SU-DHL-6 (cell line): ENCODE measurements at regions not wholly inside any gene's neighbourhood (a gene's known extent, or its start where the extent isn't known, plus 50 kb on each side); places are given as distances from the start of the nearest gene placed in this dataset.

ENCODE experiments used
- H2AFZ ChIP-seq: fragments of 200-600 bp; sonication (generic); 2 replicates; pipeline ENCODE4 v1.6.1; 2014; ENCODE audit warnings: low read depth, mild to moderate bottlenecking, moderate library complexity, mixed read lengths, antibody characterized with exemption, low read length; ENCODE audit not compliant: severe bottlenecking
- H3F3A ChIP-seq: fragments of 200-600 bp; shearing (Covaris generic); 2 replicates; pipeline ENCODE4 v1.6.0; 2016; ENCODE audit warnings: antibody characterized with exemption, mild to moderate bottlenecking; ENCODE audit not compliant: insufficient read depth
- H3K27ac ChIP-seq: fragments of 200-600 bp; sonication (generic); 2 replicates; pipeline ENCODE4 v1.5.1; 2016; ENCODE audit warnings: low read depth, mild to moderate bottlenecking, low read length, moderate library complexity, mixed read lengths
- H3K27me3 ChIP-seq: fragments of 200-600 bp; sonication (generic), shearing (Covaris generic); 2 replicates; pipeline ENCODE4 v1.6.0; 2014; ENCODE audit warnings: mild to moderate bottlenecking, low read length
- H3K36me3 ChIP-seq: fragments of 200-600 bp; sonication (generic); 2 replicates; pipeline ENCODE4 v1.6.1; 2014; ENCODE audit warnings: mild to moderate bottlenecking, low read length, mixed read lengths
- H3K4me2 ChIP-seq: fragments of 300-600, 200-600 bp; shearing (Covaris generic), sonication (generic); 2 replicates; pipeline ENCODE4 v1.6.0; 2014; ENCODE audit warnings: low read length, low read depth, mild to moderate bottlenecking; ENCODE audit not compliant: poor library complexity, severe bottlenecking
- H3K4me3 ChIP-seq: fragments of 200-600 bp; sonication (generic); 2 replicates; pipeline ENCODE4 v1.5.1; 2014; ENCODE audit warnings: antibody characterized with exemption, low read length, mild to moderate bottlenecking, mixed read lengths; ENCODE audit not compliant: insufficient read depth, poor library complexity, severe bottlenecking
- H3K79me2 ChIP-seq: fragments of 200-600 bp; sonication (generic); 2 replicates; pipeline ENCODE4 v1.6.1; 2014; ENCODE audit warnings: mild to moderate bottlenecking, low read length, moderate library complexity; ENCODE audit not compliant: insufficient read depth
- H3K9ac ChIP-seq: fragments of 200-600 bp; sonication (generic); 2 replicates; pipeline ENCODE4 v1.7.0; 2014; ENCODE audit warnings: mild to moderate bottlenecking, low read length
- H3K9me2 ChIP-seq: fragments of 200-600 bp; sonication (generic); replicated peaks from 2 replicates; pipeline ENCODE4 v1.6.1; 2014; ENCODE audit warnings: low read length; ENCODE audit not compliant: insufficient read depth
- H3K9me3 ChIP-seq: fragments of 200-600 bp; sonication (generic); 2 replicates; pipeline ENCODE4 v1.6.1; 2014; ENCODE audit warnings: low read length, mixed read lengths; ENCODE audit not compliant: insufficient read depth
- H4K20me1 ChIP-seq: fragments of 200-600 bp; sonication (generic); 2 replicates; pipeline ENCODE4 v1.6.1; 2014; ENCODE audit warnings: low read depth, mild to moderate bottlenecking, antibody characterized with exemption, low read length, moderate library complexity, mixed read lengths
- CTCF ChIP-seq: fragments of 200-600 bp; sonication (generic); IDR thresholded peaks from one replicate; pipeline ENCODE4 v1.5.1; 2017; ENCODE audit warnings: antibody characterized with exemption, mild to moderate bottlenecking, low read length, moderate library complexity; ENCODE audit not compliant: insufficient read depth, poor library complexity, severe bottlenecking
- EZH2phosphoT487 ChIP-seq: fragments of 200-600 bp; sonication (generic), shearing (Covaris generic); conservative IDR thresholded peaks from 2 replicates; pipeline ENCODE4 v1.6.1; 2018; ENCODE audit warnings: mild to moderate bottlenecking, antibody characterized with exemption, low read length, moderate library complexity, mixed read lengths

GRCh38 chr17:6926667-6927066 lies 69.2 kb upstream of the ALOX12 start:
- Histone ChIP-seq H4K20me1 (no peaks in the 10 kb centered on the region), H3K27me3 (0 out of 2 replicates have a peak, but pooled peaks cover 2% of the 10 kb centered on the region), H3K4me3 (no peak overlapping the region), H2AFZ (no peak overlapping the region), H3K9me2 (no peaks in the 10 kb centered on the region), H3F3A (no peaks in the 10 kb centered on the region), H3K9me3 (no peaks in the 10 kb centered on the region), H3K79me2 (no peaks in the 10 kb centered on the region), H3K9ac (no peak overlapping the region), H3K27ac (no peak overlapping the region), H3K36me3 (no peaks in the 10 kb centered on the region), H3K4me2 (no peak overlapping the region)
- TF ChIP-seq EZH2phosphoT487 (no peak), CTCF (no peak)

GRCh38 chr17:6927290-6928126 lies 68.3 kb upstream of the ALOX12 start:
- H3K4me2 ChIP-seq: no peak overlapping the region
- no peaks in the 10 kb centered on the region for H3K36me3 ChIP-seq
- no peaks in the 10 kb centered on the region for H3K9me3 ChIP-seq
- H3K4me3 ChIP-seq: no peak overlapping the region
- H3K9ac ChIP-seq: no peak overlapping the region
- H2AFZ ChIP-seq: no peak overlapping the region
- H3K27ac ChIP-seq: no peak overlapping the region
- no peaks in the 10 kb centered on the region for H3F3A ChIP-seq
- no peaks in the 10 kb centered on the region for H3K9me2 ChIP-seq
- TF ChIP-seq EZH2phosphoT487 (no peak), CTCF (no peak)
- H3K79me2 ChIP-seq: no peaks in the 10 kb centered on the region
- 0 out of 2 replicates have a peak, but pooled peaks cover 2% of the 10 kb centered on the region for H3K27me3 ChIP-seq
- H4K20me1 ChIP-seq: no peaks in the 10 kb centered on the region

GRCh38 chr17:6928193-6928592 lies 67.7 kb upstream of the ALOX12 start:
- Histone ChIP-seq H3K4me3 (no peak overlapping the region), H3K4me2 (no peak overlapping the region), H2AFZ (no peak overlapping the region), H3K9me2 (no peaks in the 10 kb centered on the region), H3K9me3 (no peaks in the 10 kb centered on the region), H3K9ac (no peak overlapping the region), H3K27me3 (0 out of 2 replicates have a peak, but pooled peaks cover 2% of the 10 kb centered on the region), H3F3A (no peaks in the 10 kb centered on the region), H3K27ac (no peak overlapping the region), H3K79me2 (no peaks in the 10 kb centered on the region), H3K36me3 (no peaks in the 10 kb centered on the region), H4K20me1 (no peaks in the 10 kb centered on the region)
- TF ChIP-seq CTCF: no peak
- TF ChIP-seq EZH2phosphoT487: no peak
